DMS53 (cell line): ENCODE measurements at regions not wholly inside any gene's neighbourhood (a gene's known extent, or its start where the extent isn't known, plus 50 kb on each side); places are given as distances from the start of the nearest gene placed in this dataset.

ENCODE experiments used
- DNase-seq: peaks from one replicate; lab custom pipeline; 2025; lab: John Stamatoyannopoulos, UW

DNA sequence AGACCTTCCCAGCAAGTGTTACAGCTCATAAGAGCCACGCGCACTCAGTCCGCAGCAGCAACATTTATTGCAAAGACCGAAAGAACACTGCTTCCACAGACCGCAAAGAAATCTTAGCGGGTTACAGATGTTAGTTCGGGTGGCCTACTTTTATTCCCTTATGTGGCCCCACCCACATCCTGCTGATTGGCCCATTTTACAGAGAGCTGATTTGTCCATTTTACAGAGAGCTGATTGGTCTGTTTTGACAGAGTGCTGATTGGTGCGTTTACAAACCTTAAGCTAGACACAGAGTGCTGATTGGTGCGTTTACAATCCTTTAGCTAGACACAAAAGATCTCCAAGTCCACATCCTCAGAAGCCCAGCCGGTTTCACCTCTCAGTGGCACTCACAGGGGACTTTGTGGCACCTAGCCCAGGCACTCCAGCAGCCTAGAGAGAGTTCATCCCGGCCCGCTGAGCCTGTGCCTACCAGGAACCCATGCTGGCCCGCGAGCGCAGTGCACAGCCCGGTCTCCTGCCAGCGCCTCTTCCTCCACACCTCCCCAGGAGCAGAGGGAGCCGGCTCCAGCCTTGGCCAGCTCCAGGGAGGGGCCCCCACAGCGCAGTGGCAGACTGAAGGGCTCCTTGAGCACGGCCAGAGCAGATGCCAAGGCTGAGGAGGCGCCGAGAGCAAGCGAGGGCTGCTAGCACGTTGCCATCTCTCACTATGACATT lies 244.3 kb upstream of the TSHZ2 start:
- DNase-seq, result no peak

- no peak for DNase-seq
These were observed 247.6 kb upstream of the TSHZ2 start for GRCh38 chr20:52724541-52724940.

DNA sequence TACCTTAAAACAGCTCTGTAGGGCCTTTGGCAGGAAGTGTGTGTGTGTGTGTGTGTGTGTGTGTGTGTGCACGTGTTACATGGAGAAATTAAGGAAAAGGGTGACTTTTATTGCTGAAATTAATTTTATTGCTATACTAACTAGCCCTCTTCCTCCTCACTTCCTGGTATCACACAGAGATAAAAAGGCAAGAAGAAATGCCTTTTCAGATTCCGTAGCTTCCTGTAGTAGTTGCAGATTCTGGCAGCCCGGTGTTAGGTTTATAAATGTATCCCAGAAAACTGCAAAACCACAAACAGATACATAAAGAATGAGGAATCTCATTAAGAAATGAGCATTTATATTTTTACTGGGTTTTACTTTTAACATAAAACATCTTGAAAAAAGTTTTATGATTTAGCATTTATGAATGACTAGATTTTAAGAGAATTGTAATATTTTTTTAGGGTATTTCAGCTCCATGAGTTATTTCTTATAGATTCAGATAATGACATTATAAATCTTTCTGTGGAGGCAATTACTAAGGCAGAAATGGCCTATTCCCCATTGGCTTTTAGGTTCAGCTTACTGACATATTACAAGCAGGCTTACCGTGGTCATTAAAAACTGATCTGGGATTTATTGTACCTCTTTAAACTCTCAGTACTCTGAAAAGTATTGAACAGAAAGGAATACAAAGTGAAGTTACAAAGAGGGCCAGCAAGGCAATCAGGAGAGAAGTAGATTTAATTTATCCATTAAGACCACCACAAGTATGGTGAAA lies 249.1 kb upstream of the TSHZ2 start:
- DNase-seq, result no peak

DNA sequence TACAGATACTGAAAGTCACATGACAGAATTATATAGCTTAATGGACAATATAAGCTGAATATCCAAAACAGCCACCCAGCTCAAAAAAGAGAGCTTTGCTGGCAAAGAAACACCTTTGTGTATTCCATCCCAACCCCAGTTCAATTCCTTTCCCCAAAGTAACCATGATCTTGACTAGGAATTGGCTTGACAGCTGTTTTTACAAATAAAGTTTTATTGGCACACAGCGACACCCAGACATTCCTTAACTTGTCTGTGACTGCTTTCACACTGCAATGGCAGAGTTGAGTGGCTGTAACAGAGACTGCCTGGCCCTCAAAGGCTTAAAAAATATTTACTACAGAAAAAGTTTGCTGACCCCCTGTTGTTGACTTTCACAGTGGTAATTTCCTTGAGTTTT lies 264.0 kb upstream of the TSHZ2 start:
- DNase-seq, result no peak

- no peak for DNase-seq
These were observed 267.6 kb upstream of the TSHZ2 start for GRCh38 chr20:52704553-52704952.

- no peak for DNase-seq
These were observed 283.8 kb upstream of the TSHZ2 start for GRCh38 chr20:52688345-52688744.

- DNase-seq, result no peak
These were observed 287.3 kb upstream of the TSHZ2 start for GRCh38 chr20:52684905-52685304.

DNA sequence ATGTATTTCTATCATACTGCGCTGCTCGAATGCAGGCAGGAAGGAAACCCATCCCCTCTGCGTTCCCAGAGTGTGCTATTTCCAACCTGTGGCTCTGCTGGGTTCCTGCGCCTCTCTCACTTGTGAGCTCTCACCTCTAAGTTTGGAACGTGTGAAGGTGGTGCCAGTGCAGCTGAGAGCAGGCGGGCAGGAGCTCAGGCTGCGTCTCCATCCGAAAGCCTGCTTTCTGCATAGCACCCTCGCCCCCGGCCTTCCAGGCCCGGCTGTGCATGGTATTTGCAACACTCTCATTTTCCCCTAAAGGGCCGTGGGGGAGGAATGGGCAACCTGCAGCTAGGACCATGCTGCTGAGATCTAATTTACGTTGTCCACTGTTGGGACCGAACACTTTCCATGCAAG lies 288.0 kb upstream of the TSHZ2 start:
- DNase-seq, result no peak

- no peak for DNase-seq
These were observed 288.4 kb upstream of the TSHZ2 start for GRCh38 chr20:52683761-52684160.

GRCh38 chr20:52682237-52682636 lies 289.9 kb upstream of the TSHZ2 start:
- peak; percentile 31 for DNase-seq

- no peak for DNase-seq
These were observed 290.9 kb upstream of the TSHZ2 start for GRCh38 chr20:52681288-52681687.

GRCh38 chr20:52677216-52677615 lies 294.9 kb upstream of the TSHZ2 start:
- DNase-seq, result no peak

DNA sequence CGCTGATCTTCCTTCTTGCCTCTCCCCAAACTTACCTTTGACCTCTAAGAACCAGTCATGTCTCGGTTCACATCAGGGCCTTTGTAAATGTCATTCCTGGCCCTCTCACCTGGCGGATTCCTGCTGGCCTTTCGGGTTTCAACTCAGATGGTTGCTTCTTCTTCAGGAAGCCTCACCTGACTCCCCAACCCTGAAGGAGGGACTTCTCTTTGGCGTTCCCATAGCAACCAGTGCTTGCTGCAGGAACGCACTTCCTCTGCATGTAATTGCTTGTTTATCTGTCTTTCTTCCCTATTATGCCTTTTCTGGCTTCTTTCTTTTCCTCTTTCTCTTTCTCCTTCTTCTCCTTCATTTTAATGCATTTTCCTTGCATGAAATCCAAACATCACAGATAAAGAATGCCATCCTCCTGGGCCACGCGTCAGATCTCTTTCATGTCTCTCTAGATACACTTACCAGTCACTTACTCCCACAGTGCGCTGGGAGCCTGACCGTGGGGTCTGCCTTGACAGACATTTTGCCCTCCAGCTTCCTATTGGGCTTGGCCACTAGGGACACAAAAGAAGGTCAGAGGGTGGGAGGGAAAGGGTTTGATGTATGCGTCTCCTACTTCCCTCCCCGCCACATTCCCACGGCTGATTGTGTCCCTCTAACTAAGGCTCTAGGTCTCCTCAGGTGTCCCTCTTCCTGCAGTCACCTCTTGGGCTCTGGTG lies 295.7 kb upstream of the TSHZ2 start:
- no peak for DNase-seq

GRCh38 chr20:52675375-52675774 lies 296.8 kb upstream of the TSHZ2 start:
- no peak for DNase-seq

DNA sequence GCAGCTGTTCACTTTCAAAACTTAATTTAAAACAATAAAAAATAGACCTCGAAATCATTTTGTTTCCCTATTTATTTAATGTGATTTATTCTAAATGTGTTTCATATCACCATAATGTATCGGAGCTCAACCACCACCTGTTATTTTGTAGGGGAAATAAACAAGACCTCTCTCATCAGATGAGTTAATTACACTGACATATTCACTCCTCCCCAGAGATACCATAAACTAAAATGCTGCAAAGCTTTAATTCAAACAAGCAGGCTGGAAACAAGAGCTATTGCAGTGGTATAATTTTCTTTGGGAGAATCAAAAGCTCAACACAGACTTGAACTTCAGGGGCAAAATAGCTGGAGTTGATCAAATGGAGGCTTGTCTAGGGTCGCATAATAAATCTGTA lies 303.5 kb upstream of the TSHZ2 start:
- DNase-seq, result no peak

- DNase-seq, result no peak
These were observed 304.8 kb upstream of the TSHZ2 start for GRCh38 chr20:52667358-52667757.

DNA sequence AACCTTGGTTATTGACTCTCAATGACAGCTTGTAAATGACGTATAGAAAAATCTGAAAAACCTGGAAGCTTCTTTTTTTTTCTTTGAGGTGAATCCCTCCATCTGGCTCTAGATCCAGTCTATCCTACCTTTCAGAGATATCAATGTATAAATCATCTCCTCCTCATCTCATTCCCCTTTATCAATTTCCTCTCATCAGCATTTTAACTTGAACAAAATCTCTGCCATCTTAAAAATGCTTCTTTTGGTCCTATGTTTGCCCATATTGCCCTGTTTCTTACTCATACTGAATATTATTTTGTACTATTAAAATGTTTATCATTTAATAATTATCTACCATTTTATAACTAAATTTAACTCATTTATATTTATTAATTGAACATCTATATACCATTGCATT lies 306.7 kb upstream of the TSHZ2 start:
- no peak for DNase-seq

DNA sequence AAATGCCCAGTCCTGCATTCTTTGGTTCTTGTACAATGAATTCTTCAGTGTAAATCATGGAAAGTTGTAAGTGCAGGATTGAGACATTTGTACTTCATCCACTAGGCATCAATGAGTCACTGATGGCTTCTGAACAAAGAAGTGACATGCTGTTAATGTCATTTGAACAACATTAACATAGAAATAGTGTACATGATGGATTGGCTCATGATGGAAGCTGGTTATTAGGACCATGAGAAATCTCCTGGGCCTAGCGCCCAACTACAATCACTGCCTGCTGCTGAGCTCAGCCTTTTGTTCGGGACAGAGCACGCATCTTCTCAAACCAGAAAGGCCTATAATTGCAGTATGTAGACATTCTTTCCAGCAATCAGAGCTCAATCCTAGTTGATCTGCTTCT lies 316.8 kb upstream of the TSHZ2 start:
- no peak for DNase-seq

GRCh38 chr20:52654567-52654966 lies 317.6 kb upstream of the TSHZ2 start:
- DNase-seq, result no peak

GRCh38 chr20:52652271-52652670 lies 319.9 kb upstream of the TSHZ2 start:
- DNase-seq, result no peak

GRCh38 chr20:52649727-52650126 lies 322.4 kb upstream of the TSHZ2 start:
- no peak for DNase-seq

GRCh38 chr20:52645822-52646221 lies 326.3 kb upstream of the TSHZ2 start:
- no peak for DNase-seq

- no peak for DNase-seq
These were observed 329.1 kb upstream of the TSHZ2 start for GRCh38 chr20:52643034-52643433.
